AG04450 (cell line): ENCODE measurements at regions not wholly inside any gene's neighbourhood (a gene's known extent, or its start where the extent isn't known, plus 50 kb on each side); places are given as distances from the start of the nearest gene placed in this dataset.
"Not testable (repeated sequence)": the region's sequence is repeated elsewhere in the genome, so short reads cannot be mapped to it uniquely, and the experiment has no call there.

Experiments
- CTCF ChIA-PET: fragments of 300-600, 350-600 bp; formaldehyde crosslinking; extraction: SDS; loops from one replicate; lab custom pipeline; 2022; ENCODE audit warnings: antibody characterized with exemption, inconsistent platforms; lab: Charles Lee
- POLR2A ChIA-PET: fragments of 350-600 bp; formaldehyde crosslinking; extraction: SDS; loops from one replicate; lab custom pipeline; 2021; ENCODE audit warnings: antibody characterized with exemption, inconsistent platforms; lab: Yijun Ruan, JAX
- DNase-seq: peaks from one replicate; pipeline ENCODE4 v3.0.0-alpha.2; 2011; ENCODE audit warnings: low read depth, low spot score
- H3K27ac ChIP-seq: one replicate; pipeline ENCODE4 v1.5.1; 2012; ENCODE audit warnings: low read depth, low read length, control low read depth
- H3K27me3 ChIP-seq: one replicate; pipeline ENCODE4 v1.6.0; 2012; ENCODE audit warnings: low read length; ENCODE audit not compliant: control insufficient read depth, insufficient read depth
- H3K4me3 ChIP-seq: 2 replicates; pipeline ENCODE4 v1.5.1; 2011; ENCODE audit warnings: mild to moderate bottlenecking, low read depth, low read length, control low read depth
- H3K9me3 ChIP-seq: 2 replicates; pipeline ENCODE4 v1.5.1; 2012; ENCODE audit warnings: low read length; ENCODE audit not compliant: control insufficient read depth, insufficient read depth
- TF ChIP-seq, protein P1 (sequence below): IDR thresholded peaks from 2 replicates; pipeline ENCODE4 v1.5.1; 2011; ENCODE audit warnings: low read depth, low read length, control low read depth, inconsistent platforms

DNA sequence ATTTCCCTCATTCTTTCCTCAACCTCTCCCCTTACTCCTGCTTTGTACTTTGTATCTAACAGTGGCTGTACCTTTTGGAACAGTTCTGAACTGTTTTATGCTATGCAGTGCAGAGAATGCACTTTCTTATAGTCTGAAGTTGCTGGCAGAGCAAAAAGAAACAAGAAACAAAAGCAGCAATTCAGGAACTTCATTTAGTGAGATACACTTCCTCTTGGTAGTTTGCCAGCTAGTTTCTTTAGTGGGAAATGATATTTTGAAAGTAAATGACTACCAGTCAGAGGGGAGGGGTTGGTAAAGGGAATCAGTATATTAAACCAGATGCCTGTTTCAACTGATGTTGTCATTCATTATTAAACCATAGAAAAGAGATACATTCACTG is 55.0 kb upstream of the CHD2 start:
- CTCF ChIA-PET = no interaction called here
- Histone ChIP-seq H3K9me3 (peaks cover 1% of the 10 kb centered on the region), H3K4me3 (no peak overlapping the region), H3K27me3 (no peaks in the 10 kb centered on the region), H3K27ac (no peak overlapping the region)
- DNase-seq = no peak
- POLR2A ChIA-PET = interaction anchor here (1.0 kb wide), 1 partner anchor 34 kb away, joined by 3 read pairs; no protein-coding TSS in a partner anchor
- TF ChIP-seq, protein P1, sequence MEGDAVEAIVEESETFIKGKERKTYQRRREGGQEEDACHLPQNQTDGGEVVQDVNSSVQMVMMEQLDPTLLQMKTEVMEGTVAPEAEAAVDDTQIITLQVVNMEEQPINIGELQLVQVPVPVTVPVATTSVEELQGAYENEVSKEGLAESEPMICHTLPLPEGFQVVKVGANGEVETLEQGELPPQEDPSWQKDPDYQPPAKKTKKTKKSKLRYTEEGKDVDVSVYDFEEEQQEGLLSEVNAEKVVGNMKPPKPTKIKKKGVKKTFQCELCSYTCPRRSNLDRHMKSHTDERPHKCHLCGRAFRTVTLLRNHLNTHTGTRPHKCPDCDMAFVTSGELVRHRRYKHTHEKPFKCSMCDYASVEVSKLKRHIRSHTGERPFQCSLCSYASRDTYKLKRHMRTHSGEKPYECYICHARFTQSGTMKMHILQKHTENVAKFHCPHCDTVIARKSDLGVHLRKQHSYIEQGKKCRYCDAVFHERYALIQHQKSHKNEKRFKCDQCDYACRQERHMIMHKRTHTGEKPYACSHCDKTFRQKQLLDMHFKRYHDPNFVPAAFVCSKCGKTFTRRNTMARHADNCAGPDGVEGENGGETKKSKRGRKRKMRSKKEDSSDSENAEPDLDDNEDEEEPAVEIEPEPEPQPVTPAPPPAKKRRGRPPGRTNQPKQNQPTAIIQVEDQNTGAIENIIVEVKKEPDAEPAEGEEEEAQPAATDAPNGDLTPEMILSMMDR = no peak

DNA sequence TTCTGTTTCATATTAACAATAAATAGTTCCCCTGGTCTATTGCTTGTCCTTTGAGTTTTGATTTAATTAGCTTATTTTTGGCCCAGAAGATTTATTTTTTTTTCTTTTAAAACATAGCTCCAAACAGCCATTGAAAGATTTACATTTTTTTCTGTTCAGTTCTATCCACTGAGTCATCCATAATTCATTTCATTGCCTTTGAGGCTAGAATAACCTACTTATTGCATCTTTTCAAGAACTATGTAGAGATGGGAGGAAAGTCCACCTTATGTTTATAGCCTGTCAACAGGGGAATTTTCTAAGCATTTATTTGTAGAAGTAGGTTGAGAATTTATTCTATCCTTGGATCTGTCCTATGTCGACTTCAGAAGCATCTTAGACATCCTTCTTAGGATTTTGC is 53.4 kb upstream of the CHD2 start:
- CTCF ChIA-PET = interaction anchor here (0.6 kb wide), 3 partner anchors 51 to 159 kb away, joined by 3 read pairs; no protein-coding TSS in a partner anchor
- H3K27ac ChIP-seq = no peak overlapping the region
- peak; percentile 32 for DNase-seq
- POLR2A ChIA-PET = interaction anchor here (0.6 to 1.4 kb wide), 4 partner anchors 22 to 51 kb away, joined by 3 to 9 read pairs (median 4); no protein-coding TSS in a partner anchor
- TF ChIP-seq, protein P1 = no peak
- peaks cover 3% of the 10 kb centered on the region for H3K9me3 ChIP-seq
- no peaks in the 10 kb centered on the region for H3K27me3 ChIP-seq
- no peak overlapping the region for H3K4me3 ChIP-seq

DNA sequence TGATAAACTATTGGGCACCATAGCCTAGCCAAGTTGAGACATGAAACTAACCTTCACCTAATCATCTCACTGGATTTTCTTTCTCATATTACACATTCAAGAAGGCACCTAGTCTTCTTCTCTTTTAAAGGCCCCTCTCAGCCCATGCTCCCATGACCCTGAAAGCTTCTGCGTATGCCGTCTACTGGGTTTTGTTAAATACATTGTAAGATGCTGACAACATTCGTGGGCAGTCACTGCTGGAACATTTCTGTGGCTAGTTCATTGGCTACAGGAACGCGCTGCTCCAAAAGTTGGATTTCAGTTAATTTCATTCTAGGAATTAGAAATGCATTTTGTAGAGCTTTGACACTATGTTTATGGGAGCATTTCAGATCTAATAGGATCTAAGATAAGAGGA is 52.3 kb upstream of the CHD2 start:
- no peak for DNase-seq
- Histone ChIP-seq H3K9me3 (peaks cover 3% of the 10 kb centered on the region), H3K4me3 (no peak overlapping the region), H3K27ac (no peak overlapping the region), H3K27me3 (no peaks in the 10 kb centered on the region)
- TF ChIP-seq, protein P1 = no peak
- POLR2A ChIA-PET = no interaction called here
- CTCF ChIA-PET = interaction anchor here (1.6 kb wide), 1 partner anchor 42 kb away, joined by 3 read pairs; no protein-coding TSS in a partner anchor

DNA sequence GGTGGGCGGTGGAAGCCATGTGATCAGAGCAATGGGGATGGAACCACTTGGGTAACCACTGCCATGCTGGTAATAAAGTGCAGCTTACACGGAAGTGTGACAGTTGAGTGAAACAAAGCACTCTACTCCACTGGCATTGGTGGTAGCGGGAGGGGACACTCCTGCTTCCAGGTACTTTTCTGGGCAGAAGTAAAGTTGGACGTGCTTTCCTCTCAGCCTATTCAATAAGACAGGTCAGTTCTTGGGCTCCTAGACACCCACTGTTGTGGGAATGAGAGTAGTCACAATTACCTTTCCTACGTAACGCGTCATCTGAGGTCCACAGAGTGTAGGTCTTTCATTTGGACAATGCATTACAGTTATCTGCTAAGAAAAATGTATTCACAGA is 51.7 kb upstream of the CHD2 start:
- DNase-seq = no peak
- TF ChIP-seq, protein P1 = no peak
- Histone ChIP-seq H3K27me3 (no peaks in the 10 kb centered on the region), H3K4me3 (no peak overlapping the region), H3K27ac (peak overlapping the region; percentile 57), H3K9me3 (peaks cover 3% of the 10 kb centered on the region)
- POLR2A ChIA-PET = interaction anchor here (0.7 to 1.2 kb wide), 2 partner anchors 14 to 34 kb away, joined by 3 to 4 read pairs; no protein-coding TSS in a partner anchor
- CTCF ChIA-PET = interaction anchor here (1.6 kb wide), 1 partner anchor 43 kb away, joined by 3 read pairs; no protein-coding TSS in a partner anchor

DNA sequence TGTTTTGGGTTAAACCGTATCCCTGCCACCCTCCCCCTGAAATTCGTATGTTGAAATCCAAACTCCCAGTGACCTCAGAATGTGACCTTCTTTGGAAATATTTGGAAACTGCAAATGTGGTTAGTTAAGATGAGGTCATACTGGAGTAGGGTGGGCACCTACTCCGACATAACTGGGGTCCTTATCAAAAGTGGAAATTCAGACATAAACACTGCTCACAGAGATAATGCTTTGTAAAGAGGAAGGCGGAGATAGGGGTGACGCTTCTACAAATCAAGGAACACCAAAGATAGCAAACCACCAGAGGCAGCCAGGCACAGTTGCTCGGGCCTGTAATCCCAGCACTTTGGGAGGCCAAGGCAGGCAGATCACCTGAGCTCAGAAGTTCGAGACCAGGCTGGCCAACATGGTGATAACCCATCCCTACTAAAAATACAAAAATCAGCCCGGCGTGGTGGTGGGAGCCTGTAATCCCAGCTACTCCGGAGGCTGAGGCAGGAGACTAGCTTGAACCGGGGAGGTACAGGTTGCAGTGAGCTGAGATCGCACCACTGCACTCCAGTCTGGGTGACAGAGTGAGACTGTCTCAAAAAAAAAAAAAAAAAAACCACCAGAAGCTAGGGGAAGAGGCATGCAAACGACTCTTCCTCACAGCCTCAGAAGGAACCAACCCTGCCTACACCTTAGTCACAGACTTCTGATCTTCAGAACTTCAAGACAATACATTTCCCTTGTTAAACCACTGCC is 51.1 kb upstream of the CHD2 start:
- CTCF ChIA-PET = interaction anchor here (0.7 kb wide), 1 partner anchor 9 kb away, joined by 4 read pairs; no protein-coding TSS in a partner anchor
- TF ChIP-seq, protein P1 = no peak
- H3K27ac ChIP-seq = peak overlapping the region; percentile 69
- POLR2A ChIA-PET = interaction anchor here (0.7 to 1.4 kb wide), 3 partner anchors 13 to 45 kb away, joined by 3 to 6 read pairs (median 4); no protein-coding TSS in a partner anchor
- no peak overlapping the region for H3K4me3 ChIP-seq
- DNase-seq = peak; percentile 70
- H3K9me3 ChIP-seq = peaks cover 3% of the 10 kb centered on the region
- H3K27me3 ChIP-seq = no peaks in the 10 kb centered on the region

DNA sequence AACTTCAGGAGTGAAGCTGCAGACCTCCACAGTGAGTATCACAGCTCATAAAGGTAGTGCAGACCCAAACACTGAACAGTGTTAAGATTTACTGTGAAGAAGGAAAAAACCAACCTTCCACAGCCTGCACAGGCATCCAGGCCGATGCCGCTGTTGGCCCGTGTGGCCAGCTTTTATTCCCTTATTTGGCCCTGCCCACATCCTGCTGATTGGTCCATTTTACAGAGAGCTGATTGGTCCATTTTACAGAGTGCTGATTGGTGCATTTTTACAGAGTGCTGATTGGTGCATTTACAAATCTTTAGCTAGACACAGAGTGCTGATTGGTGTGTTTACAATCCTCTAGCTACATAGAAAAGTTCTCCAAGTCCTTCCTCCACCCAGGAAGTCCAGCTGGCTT is 49.9 kb upstream of the CHD2 start:
- H3K27me3 ChIP-seq, CTCF ChIA-PET, DNase-seq, H3K4me3 ChIP-seq, H3K9me3 ChIP-seq: not testable (repeated sequence)
- H3K27ac ChIP-seq = peak overlapping the region; percentile 2
- POLR2A ChIA-PET = interaction anchor here (0.7 to 1.4 kb wide), 3 partner anchors 19 to 46 kb away, joined by 3 to 6 read pairs (median 5); no protein-coding TSS in a partner anchor
